Ovary (tissue), 3 donors: ENCODE measurements at regions not wholly inside any gene's neighbourhood (a gene's known extent, or its start where the extent isn't known, plus 50 kb on each side); places are given as distances from the start of the nearest gene placed in this dataset.

Experiments
- EP300 ChIP-seq: sonication (generic); formaldehyde crosslinking; IDR thresholded peaks from one replicate; pipeline ENCODE4 v1.6.1; 2017; ENCODE audit warnings: antibody characterized with exemption
- POLR2A ChIP-seq: fragments of 450-650 bp; IDR thresholded peaks from one replicate; pipeline ENCODE4 v1.6.1; 2017; ENCODE audit warnings: antibody characterized with exemption, mild to moderate bottlenecking, moderate library complexity
- TF ChIP-seq, protein P1 (sequence below), 3 donors: fragments of 450-650 bp in 2 of 3; fragments of 200-600 bp in 1 of 3; IDR thresholded peaks; one replicate each; pipeline versions ENCODE4 v1.5.1 to v1.8.0; 2016 to 2022; ENCODE audit warnings: antibody characterized with exemption in 3 of 3, mild to moderate bottlenecking in 1 of 3
- donor health status: DM: no; HTN: no; CAD: no.

- TF ChIP-seq POLR2A (no peak), EP300 (no peak)
- TF ChIP-seq, protein P1, sequence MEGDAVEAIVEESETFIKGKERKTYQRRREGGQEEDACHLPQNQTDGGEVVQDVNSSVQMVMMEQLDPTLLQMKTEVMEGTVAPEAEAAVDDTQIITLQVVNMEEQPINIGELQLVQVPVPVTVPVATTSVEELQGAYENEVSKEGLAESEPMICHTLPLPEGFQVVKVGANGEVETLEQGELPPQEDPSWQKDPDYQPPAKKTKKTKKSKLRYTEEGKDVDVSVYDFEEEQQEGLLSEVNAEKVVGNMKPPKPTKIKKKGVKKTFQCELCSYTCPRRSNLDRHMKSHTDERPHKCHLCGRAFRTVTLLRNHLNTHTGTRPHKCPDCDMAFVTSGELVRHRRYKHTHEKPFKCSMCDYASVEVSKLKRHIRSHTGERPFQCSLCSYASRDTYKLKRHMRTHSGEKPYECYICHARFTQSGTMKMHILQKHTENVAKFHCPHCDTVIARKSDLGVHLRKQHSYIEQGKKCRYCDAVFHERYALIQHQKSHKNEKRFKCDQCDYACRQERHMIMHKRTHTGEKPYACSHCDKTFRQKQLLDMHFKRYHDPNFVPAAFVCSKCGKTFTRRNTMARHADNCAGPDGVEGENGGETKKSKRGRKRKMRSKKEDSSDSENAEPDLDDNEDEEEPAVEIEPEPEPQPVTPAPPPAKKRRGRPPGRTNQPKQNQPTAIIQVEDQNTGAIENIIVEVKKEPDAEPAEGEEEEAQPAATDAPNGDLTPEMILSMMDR (IDR thresholded peaks at IDR 0.05), result no peak
Measured at GRCh38 chr14:36397357-36397756, 76.9 kb upstream of the MBIP start.
